HG03066 (cell line): ENCODE measurements at regions not wholly inside any gene's neighbourhood (a gene's known extent, or its start where the extent isn't known, plus 50 kb on each side); places are given as distances from the start of the nearest gene placed in this dataset.

Experiments
- ATAC-seq: cut with Tn5 transposase; IDR thresholded peaks from one replicate; pipeline ENCODE4 v1.9.1; 2021; ENCODE audit warnings: low read depth; ENCODE audit not compliant: unreplicated experiment

DNA sequence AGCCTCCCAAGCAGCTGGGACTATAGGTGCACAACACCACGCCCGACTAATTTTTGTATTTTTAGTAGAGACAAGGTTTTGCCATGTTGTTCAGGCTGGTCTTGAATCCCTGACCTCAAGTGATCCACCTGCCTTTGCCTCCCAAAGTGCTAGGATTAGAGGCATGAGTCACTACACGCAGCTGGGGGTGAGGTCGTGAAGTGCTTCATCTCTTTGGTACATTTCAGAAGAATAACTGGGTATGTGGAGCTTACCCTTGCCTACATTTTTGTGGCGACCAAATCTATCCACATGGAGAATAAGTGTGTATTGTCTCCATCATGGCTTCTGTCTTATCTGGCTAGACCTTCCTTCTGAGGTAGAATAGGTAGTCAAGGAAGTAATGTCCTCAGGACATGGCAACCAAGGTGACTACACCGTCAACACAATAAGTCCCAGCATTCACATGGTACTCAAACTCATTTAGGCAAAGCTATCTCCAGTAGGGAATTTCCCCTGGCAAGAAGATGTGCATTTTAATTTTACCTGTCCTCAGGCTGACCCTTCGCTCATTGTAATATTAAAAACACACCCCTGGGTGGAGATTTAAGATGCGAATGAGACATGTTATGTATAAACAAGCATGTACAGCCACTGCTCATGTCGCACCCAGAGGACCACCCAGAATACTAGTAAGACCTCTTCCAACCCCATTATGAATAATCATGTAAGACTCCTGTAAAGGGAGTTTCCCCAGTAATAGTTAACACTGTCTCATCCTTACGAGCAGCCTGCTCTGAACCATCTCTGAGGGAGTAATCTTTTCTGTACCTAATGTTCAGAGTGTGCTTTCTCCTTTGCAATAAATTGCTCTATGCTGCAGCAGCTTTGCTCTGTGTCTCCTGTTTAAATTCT, 1173.2 kb downstream of the TAF11L14 start:
- no peak for ATAC-seq

DNA sequence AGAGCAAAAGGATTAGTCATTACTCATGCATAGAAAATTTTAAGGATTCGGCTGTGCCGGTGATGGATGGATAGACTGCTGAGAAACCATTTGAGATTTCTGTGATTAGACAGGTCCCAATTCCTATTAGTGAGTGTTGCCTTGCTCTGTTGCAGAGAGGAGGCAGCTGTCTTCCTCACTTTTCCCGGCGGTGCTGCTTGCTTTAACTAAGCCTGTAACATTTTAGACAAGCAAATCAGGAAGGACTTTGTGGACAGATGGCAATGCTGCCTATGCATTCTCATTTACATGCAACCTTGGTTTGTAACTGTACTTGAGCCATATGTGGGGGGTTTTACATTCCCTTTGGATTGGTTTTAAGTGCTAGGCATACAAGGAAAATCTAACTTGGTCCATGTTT, 1176.3 kb downstream of the CDH18 start:
- ATAC-seq, result no peak

DNA sequence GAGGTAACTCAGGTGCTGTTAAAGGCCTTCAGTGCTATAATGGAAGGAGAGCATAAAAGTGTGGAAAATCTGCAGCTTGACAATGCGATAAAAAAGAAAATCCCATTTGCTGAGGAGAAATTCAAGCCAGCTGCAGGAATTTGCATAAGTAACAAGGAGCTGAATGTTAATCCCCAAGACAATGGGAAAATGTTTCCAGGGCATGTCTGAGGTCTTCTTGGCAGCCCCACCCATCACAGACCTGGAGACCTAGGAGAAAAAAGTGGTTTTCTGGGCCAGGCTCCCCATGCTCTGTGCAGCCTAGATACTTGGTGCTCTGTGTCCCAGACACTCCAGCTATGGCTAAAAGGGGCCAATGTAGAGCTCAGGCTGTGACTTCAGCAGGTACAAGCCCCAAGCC, 1159.6 kb downstream of the CDH18 start:
- no peak for ATAC-seq

DNA sequence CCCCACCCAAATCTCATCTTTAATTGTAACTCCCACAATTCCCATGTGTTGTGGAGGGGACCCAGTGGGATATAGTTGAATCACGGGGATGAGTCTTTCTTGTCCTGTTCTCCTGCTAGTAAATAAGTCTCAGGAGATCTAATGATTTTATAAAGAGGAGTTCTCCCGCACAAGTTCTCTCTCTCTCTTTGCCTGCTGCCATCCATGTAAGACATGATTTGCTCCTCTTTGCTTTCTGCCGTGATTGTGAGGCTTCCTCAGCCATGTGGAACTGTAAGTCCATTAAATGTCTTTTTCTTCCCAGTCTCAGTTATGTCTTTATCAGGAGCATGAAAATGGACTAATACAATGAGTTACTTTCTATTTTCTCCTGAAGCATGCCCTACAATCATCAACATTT, 1158.5 kb downstream of the CDH18 start:
- no peak for ATAC-seq

DNA sequence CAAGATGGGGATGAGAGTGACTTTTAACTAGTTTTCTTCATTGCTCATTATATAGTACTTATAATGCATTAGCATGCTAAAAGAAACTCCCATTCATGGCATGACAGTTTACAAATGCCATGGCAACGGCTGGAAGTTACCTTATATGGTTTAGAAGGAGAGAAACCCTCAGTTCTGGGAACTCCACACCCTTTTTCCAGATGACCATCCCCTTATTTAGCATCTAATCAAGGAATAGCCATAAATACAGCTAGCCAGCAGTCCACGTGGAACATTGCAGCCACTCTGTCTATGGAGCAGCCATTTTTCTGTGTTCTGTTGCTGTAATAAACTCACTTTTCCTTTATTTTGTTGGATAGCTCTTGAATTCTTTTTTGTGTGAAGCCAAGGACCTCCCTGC, 1137.8 kb downstream of the CDH18 start:
- ATAC-seq, result no peak

DNA sequence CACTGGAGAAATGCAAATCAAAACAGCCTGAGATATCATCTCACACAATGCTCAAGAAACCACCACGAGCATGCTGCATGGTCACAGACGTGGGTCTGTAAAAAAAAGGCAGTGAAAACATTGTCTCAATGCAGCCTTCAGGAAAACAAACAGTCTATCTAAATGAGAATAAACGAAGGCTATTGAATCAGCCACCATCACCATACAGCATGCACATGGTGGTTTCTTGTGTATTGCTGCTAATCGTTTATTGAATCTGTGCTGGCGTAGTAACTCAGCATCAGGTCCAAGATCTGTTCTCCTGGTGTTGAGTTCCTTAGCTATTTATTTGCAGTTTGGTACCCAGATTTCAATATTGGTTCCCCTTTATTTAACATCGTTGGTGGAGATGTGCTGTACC, 1115.0 kb downstream of the CDH18 start:
- ATAC-seq, result no peak

DNA sequence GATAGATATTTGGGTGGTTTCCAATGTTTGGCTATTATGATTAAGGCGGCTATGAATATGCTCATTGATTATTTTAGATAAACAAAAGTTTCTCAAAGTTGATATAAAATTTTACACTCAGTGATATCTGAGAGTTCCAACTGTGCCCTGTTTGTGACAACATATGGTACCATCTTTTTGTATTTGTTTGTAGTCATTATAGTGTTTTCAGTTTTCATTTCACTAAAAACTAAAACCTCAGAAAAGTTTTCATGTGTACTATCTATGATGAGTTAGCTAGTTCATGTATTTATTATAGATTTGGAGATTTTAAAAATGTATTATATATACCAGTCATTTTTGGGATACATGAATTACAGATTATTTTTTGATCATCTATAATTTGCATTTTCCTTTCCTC, 1111.4 kb downstream of the CDH18 start:
- no peak for ATAC-seq

DNA sequence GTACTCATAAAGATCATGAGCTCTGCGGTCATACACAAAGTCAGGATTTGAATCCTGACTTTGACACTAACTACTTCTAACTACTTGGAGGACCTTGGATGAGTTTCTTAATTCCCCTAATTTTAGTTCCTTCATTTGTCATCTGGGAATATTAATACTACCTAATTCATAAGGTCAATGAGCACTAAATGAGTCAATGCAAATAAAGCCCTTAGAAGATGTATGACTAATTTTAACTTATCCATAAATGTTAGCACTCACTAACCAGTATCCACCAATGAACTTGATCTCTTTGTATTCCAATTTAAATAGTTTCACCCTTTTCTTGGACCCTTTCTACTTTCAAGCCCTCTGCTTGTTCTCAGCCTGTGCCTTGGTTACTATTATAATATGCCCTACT, 1106.4 kb downstream of the CDH18 start:
- ATAC-seq, result no peak

DNA sequence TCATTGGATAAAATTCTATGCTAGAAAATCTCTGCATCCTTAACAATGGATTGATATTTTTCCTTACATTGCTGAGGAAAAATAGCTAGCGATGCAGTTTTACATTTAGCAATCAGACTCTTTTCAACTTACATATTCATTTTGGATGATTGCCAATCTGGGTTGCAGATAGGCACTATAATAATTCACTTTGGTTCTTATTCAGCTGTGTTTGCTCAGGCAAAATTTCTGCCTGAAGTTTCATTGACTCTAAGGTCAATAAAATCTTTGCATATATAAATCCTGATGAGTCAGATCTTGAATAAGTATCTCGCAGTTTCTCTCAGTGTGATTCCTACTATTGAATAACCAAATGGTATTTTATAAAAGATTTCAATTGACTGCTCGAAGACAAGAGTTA, 1105.8 kb downstream of the CDH18 start:
- no peak for ATAC-seq

DNA sequence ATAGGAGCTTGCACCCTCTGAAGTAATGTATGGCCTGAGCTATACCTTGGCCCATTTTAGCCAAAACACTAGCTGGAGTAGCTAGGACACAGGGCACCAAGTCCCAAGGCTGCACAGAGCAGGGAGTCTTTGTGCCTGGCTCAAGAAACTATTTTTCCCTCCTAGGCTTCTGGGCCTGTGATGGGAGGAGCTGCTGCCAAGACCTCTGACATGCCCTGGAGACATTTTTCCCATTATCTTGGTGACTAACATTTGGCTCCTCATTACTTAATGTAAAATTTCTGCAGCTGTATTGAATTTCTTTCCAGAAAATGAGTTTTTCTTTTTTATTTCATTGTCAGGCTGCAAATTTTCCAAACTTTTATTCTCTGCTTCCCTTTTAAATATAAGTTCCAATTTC, 1099.2 kb downstream of the CDH18 start:
- no peak for ATAC-seq

DNA sequence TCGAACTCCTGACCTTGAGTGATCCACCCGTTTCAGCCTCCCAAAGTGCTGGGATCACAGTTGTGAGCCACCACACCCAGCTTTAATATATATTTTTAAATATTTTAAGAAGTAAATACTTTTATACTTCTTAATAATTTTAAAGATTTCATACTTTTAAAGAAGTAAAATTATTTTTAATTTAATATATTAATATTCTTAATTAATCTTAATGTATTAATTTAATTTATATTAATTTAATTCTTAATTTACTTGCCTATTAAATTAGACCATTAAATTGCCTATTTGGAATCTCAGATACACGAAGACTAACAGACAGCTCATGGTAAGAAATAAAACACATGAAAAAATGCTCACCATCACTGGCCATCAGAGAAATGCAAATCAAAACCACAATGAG, 1087.4 kb downstream of the CDH18 start:
- ATAC-seq, result no peak

DNA sequence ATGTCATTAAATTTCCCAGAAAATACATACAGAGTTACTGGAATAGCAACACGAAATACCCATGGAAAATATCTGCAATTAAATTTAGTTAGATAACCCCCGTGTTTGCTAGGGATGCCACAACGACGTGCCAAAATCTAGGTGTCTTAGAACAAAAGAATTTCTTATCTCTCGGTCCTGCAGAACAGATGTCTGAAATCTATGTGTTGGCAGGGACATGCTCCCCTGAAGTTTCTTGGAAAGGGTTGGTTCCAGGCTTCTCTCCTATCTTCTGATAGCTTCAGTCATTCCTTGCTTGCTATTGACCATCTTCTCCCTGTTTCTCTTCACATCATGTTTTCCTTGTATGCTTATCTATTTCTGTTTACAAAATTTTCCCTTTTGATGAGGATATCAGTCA, 1067.0 kb downstream of the CDH18 start:
- ATAC-seq, result no peak

DNA sequence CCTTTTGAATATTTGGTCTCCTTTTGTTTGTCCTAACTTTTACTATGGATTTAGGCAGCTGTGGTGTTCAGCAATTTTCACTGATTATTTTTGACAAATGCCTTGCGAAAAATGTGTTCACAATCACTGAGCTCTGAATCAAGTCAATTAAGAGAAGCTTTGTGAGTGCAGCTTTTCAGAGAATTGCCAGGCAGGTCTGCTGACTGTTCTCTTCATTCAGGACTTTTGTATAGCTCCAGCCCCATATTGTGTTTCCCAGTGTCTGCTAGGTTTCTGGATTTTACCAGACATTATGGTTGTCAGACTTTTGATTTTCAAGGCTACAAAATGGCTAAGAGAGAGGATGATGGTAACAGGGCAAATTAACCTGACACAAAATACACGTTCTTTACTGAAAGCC, 1055.9 kb downstream of the CDH18 start:
- ATAC-seq, result no peak

DNA sequence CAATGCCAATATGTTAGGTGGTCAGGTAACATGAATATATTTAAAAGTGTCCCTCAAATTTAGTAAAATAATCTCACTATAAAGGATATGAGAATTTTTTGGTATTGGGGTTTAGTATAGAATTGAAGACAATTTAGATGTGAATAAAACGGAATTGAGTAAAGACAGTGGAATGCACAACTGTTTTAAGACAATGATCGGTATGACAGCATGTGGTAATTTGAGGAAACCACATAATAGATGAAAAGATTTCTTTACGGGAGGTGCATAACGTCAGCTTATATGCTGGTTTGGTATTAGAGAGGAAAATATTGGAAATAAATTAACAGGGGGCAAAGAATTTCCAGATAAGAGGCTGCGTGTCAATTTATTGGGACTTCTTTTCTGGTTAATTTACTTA, 1043.2 kb downstream of the CDH18 start:
- ATAC-seq, result no peak

DNA sequence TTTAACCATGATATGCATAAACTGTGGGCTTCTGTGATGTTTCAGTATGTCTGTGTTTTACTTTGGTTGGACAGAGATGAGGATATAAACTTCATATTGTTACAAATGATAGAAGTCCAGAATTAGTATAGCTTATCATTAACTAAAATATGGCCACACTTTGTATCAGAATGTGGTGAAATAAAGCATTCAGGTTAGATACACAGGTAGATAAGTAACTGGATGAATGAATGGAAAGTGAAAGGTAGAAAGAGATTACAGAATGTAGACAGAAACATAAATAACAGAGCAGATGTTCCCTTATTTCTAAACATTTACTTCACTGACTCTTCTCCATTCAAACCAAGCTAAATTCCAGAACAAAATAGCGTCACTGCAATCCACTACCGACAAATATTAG, 1033.8 kb downstream of the CDH18 start:
- no peak for ATAC-seq

DNA sequence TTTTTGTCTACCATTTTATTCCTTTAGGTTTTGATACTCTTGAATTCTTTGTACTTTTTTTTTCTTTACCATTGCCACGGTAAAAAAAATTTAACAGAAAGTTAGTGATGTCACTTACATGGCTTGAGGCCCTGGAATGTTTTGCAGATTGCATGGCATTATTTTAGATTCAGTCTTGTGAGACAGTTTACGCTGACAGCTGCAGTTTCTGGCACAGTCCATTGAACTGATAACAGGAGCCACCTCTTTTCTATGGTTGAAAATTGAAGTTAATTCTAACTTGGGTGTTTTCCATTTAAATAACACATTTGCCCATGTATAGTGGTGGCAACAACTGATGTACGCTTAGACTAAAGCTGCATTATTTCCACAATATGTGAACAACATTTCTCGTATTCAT, 1028.5 kb downstream of the CDH18 start:
- no peak for ATAC-seq

DNA sequence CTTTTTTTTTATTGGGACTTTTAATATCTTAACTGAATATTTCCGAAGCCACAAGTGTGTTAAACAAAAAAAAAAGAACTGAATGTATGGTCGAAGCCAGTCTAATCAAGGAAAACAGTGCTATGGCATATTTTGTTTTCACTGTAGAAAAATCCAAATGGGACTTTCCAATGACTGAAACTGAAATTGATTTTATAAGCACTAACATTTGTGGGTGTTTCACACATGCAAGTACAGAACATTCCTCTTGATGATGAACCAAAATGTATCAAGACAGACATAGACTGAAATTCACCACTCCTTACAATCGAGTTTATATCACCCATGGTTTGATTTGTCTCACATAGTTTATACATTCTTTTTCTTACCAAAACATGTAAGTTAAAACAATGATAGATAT, 1026.8 kb downstream of the CDH18 start:
- ATAC-seq, result no peak

DNA sequence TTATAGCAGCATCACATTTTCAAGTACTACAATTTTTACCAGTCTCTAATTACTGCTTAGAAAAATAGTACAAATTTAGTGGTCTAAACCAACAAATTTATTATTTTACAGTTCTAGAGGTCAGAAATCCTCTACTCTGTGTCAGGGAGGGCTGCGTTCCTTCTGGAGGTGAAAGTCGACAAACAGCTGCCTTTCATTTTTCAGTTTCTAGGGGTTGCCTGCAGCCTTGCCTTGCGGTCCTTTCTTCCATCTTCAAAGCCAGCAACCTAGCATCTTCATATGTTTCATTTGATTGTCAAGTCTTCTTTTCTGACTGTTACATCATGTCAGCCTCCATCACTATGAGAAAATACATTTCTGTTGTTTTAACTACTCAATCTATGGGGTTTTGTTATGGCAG, 1022.1 kb downstream of the CDH18 start:
- ATAC-seq, result no peak

DNA sequence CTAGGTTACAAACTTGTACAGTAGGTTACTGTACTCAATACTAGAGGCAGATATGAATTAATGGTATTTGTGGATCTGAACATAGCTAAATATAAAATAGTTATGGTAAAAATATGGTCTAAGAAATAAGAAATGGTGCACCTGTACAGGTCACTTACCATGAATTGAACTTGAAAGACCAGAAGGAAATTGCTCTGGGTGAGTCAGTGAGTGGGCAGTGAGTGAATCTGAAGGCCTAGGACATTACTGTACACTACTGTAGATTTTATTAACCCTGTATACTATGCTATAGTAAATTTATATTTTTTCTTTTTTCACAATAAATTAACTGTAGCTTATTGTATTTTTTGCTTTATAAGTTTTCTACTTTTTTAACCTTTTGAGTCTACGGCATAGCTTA, 1020.4 kb downstream of the CDH18 start:
- ATAC-seq, result no peak

DNA sequence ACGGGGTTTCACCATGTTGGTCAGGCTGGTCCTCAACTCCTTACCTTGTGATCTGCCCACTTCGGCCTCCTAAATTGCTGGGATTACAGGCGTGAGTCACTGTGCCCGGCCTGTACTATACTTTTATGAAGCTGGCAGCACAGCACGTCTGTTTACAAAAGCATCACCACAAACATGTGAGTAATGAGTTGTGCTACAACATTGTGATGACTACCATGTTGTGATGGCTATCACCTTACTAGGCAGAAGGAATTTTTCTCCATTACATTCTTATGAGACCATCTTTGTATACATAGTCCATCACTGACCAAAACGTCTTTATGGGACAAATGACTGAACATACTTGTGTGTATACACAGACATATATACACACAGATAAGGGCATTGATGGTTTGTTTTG, 1019.0 kb downstream of the CDH18 start:
- ATAC-seq, result no peak

DNA sequence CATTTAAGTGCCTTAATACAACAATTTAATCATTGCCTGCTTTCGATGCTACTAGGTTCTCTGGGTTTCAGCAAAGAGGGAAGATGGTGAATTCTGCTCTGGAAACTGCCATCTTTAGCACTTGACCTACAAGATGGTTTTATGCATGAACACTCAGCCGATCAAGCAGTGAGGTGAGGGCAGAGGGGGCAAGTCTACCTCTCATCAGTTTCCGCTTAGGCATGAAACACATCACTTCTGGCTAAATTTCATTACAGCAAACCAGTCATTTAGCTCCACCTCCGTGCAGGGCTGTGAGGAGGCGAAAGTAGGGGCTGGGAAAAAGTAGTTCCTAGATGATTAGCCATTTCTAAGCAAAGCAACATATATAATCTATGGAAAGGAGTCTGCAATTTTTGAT, 1018.0 kb downstream of the CDH18 start:
- ATAC-seq, result no peak

DNA sequence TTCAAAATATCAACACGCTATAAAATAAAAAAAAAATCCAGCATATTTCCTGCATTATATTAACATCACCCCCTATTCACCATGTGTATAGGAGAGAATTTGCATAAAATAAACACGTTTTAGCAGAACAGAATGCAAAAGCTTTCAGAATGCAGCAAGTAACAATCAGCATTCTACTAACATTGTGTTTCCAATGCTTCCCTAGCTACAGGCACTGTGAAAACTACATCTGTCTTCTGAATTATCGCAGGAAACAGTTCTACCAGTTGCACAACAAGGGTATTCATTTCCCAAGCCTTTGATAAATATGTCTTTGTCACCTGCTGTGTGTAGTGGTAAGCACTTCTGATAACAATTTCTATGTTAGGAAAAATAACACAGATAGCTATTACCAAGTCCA, 1015.8 kb downstream of the CDH18 start:
- no peak for ATAC-seq

DNA sequence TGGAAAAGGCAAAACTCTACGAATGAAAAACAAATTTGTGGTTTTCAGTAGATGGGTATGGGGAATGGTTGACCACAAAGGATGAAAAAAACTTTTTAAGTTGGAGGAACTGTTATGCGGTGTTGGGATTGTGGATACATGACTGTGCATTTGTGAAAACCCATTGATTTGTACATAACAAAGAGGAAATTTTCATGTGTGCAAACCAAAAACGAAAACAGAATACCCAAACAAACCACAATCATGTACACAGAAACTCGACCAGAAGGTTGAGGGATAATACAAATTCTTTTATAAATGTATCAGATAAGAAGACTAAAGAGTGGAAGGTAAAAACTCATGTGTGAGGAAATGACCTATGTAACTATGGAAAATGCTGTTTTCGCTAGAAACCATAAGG, 1012.4 kb downstream of the CDH18 start:
- ATAC-seq, result no peak
